PFSK-1 (cell line): ENCODE measurements at regions not wholly inside any gene's neighbourhood (a gene's known extent, or its start where the extent isn't known, plus 50 kb on each side); places are given as distances from the start of the nearest gene placed in this dataset.

Experiments used
- POLR2AphosphoS5 ChIP-seq: IDR thresholded peaks from 2 replicates; pipeline ENCODE4 v1.6.1; 2012; ENCODE audit warnings: low read depth, mild to moderate bottlenecking, control low read depth, low read length, moderate library complexity
- SIN3A ChIP-seq: IDR thresholded peaks from 2 replicates; pipeline ENCODE4 v1.6.1; 2012; ENCODE audit warnings: mild to moderate bottlenecking, low read length, moderate library complexity, borderline replicate concordance; ENCODE audit not compliant: insufficient read depth
- TF ChIP-seq, protein P1 (sequence below), 2 experiments: IDR thresholded peaks; 2 replicates each; pipeline versions ENCODE4 v1.6.1 to v1.8.0; 2011 to 2012; ENCODE audit warnings: low read depth in 2 of 2, low read length in 2 of 2, control low read depth in 1 of 2, inconsistent platforms in 1 of 2, mild to moderate bottlenecking in 1 of 2, moderate library complexity in 1 of 2; ENCODE audit not compliant: insufficient read depth in 1 of 2

DNA sequence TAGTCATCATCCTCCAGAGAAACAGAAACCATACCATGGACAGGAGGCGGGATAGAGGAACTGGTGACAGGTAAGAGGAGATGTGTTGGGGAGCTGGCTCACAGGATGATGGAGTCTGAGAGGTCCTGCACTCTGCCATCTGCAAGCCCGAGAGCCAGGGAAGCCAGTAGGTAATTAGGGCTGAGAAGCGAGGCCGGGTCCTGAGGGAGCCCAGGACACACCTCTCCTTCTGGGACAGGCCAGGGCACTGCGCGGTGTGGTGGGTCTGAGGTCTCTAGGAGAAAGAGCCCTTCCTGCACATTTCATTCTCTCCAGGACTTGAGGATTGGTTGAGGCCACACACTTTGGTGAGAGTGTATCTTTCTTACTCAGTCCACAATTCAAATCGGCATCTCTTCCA is 415.5 kb downstream of the GLRX3 start:
- TF ChIP-seq, protein P1, sequence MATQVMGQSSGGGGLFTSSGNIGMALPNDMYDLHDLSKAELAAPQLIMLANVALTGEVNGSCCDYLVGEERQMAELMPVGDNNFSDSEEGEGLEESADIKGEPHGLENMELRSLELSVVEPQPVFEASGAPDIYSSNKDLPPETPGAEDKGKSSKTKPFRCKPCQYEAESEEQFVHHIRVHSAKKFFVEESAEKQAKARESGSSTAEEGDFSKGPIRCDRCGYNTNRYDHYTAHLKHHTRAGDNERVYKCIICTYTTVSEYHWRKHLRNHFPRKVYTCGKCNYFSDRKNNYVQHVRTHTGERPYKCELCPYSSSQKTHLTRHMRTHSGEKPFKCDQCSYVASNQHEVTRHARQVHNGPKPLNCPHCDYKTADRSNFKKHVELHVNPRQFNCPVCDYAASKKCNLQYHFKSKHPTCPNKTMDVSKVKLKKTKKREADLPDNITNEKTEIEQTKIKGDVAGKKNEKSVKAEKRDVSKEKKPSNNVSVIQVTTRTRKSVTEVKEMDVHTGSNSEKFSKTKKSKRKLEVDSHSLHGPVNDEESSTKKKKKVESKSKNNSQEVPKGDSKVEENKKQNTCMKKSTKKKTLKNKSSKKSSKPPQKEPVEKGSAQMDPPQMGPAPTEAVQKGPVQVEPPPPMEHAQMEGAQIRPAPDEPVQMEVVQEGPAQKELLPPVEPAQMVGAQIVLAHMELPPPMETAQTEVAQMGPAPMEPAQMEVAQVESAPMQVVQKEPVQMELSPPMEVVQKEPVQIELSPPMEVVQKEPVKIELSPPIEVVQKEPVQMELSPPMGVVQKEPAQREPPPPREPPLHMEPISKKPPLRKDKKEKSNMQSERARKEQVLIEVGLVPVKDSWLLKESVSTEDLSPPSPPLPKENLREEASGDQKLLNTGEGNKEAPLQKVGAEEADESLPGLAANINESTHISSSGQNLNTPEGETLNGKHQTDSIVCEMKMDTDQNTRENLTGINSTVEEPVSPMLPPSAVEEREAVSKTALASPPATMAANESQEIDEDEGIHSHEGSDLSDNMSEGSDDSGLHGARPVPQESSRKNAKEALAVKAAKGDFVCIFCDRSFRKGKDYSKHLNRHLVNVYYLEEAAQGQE (IDR thresholded peaks at IDR 0.05; ENCODE audit: insufficient read depth in 1 of 2, low read depth in 2 of 2, low read length in 2 of 2), result no peak
- TF ChIP-seq POLR2AphosphoS5 (no peak), SIN3A (no peak)
